PC-9 (cell line): ENCODE measurements at regions not wholly inside any gene's neighbourhood (a gene's known extent, or its start where the extent isn't known, plus 50 kb on each side); places are given as distances from the start of the nearest gene placed in this dataset.

Source experiments
- CTCF ChIP-seq: fragments of 200-600 bp; sonication (generic); conservative IDR thresholded peaks from 2 replicates; pipeline ENCODE4 v1.6.1; 2017; ENCODE audit warnings: mixed run types, antibody characterized with exemption, mild to moderate bottlenecking, moderate library complexity
- EZH2 ChIP-seq: fragments of 200-600 bp; sonication (generic); IDR thresholded peaks from 2 replicates; pipeline ENCODE4 v1.8.0; 2017; ENCODE audit warnings: antibody characterized with exemption, low read depth

DNA sequence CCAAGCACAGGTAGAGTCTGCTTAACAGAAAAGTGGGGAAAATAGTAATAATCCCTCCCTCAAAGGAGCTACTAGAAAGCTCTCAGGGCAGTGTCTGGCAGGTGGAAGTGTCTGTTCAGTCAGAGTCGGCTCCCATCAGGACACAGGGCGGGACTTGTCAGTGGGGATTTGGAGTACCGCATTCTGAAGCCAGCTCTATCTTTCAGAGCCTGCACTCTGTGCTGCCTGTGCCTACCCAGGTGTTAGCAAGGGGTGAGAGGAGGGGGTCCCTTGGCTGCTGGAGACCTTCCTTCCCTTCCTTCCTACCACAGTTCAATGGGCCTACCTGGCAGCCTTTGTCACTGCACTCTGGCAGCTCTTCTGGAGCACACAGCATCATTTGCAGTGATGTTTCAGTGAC, 615.5 kb downstream of the AJAP1 start:
- TF ChIP-seq CTCF (no peak), EZH2 (no peak)
